Epithelial cell of proximal tubule (primary cell): ENCODE measurements at regions not wholly inside any gene's neighbourhood (a gene's known extent, or its start where the extent isn't known, plus 50 kb on each side); places are given as distances from the start of the nearest gene placed in this dataset.
"Not testable (repeated sequence)": the region's sequence is repeated elsewhere in the genome, so short reads cannot be mapped to it uniquely, and the experiment has no call there.

Experiments used
- DNase-seq: peaks from one replicate; pipeline ENCODE4 v3.0.0-alpha.2; 2011; ENCODE audit warnings: low read depth
- H3K4me3 ChIP-seq: 2 replicates; pipeline ENCODE4 v1.5.1; 2011; ENCODE audit warnings: low read depth, mild to moderate bottlenecking, low read length
- CTCF ChIP-seq: conservative IDR thresholded peaks from 2 replicates; pipeline ENCODE4 v1.5.1; 2012; ENCODE audit warnings: low read depth, mild to moderate bottlenecking, low read length

GRCh38 chr11:106161775-106162634 is 84.5 kb downstream of the AASDHPPT start:
- no peak overlapping the region for H3K4me3 ChIP-seq
- TF ChIP-seq CTCF, result no peak
- DNase-seq, result no peak

DNA sequence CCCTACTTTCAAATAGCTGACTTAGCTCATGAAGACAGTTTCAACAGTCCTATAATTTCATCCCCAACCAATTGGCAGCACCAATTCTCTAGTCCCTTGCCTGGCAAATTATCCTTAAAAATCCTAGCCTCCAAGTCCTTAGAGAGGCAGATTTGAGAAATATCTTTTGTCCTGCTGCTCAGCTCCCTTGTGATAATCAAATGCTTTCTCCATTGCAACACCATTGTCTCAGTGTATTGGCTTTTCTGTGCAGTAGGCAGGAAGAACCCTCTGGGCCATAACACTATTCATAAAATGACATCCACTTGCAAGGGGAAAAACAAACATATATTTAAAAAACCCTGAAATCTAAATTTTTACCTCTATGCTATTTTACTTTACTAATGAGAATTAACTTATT is 89.6 kb downstream of the AASDHPPT start:
- H3K4me3 ChIP-seq, result no peak overlapping the region
- DNase-seq, result no peak
- no peak for TF ChIP-seq CTCF

DNA sequence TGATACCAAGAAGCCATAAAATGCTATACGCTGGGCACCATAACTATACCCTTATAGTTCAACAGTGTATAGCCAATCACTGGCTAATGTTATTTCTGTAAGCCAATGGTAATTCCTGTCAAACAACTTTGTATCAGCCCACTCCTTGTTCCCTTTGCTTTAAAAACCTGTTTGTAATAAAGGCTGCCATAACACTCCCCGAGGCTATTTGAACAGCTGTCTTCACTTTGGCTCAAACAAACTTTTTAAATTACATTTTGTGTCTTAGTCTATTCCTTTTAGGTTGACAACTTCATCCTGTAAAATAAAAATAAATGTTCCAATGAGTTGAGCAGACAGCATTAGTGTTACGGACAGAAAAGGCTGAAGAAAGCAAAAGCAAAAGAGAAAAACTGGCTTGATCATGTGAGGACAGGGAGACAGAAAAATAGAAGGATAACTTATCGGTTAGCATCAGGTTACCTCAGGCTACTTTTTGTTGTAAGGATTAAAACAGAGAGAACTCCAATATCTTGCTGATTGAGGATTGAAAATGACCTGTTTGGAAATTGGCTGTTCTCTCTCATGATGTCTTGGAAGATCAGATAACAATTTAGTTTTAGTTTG is 95.0 kb downstream of the AASDHPPT start:
- TF ChIP-seq CTCF, result no peak
- no peak overlapping the region for H3K4me3 ChIP-seq
- DNase-seq, result no peak

- DNase-seq, result no peak
- no peak overlapping the region for H3K4me3 ChIP-seq
- TF ChIP-seq CTCF, result no peak
Measured at GRCh38 chr11:106173291-106173690, 95.8 kb downstream of the AASDHPPT start.

GRCh38 chr11:106174003-106174402 is 96.5 kb downstream of the AASDHPPT start:
- H3K4me3 ChIP-seq, DNase-seq: not testable (repeated sequence)

- TF ChIP-seq CTCF, result no peak
- H3K4me3 ChIP-seq, result no peak overlapping the region
- no peak for DNase-seq
Measured at GRCh38 chr11:106176817-106177216, 99.4 kb downstream of the AASDHPPT start.

DNA sequence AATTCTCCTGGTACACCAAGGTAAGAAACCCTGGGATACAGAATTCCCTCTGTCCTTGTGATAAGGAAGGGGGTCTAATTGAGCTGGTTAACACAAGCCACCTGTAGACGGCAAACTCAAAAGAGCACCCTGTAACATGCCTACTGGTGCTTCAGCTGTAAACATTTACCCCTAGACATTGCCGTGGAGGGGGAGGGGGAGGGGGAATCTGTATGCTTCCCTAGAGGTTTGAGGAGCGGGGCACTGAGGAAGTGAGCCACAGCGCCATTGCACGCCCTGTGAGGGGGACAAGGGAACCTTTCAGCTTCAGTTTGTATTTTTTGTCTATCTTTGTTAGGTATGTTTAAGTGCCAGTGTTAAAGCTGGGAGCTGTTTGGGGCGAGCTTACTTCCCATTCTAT is 99.8 kb downstream of the AASDHPPT start:
- no peak for DNase-seq

More for the DNA sequence above, 99.8 kb downstream of the AASDHPPT start:
- no peak overlapping the region for H3K4me3 ChIP-seq
- no peak for TF ChIP-seq CTCF
